HG02798 (cell line): ENCODE measurements at regions not wholly inside any gene's neighbourhood (a gene's known extent, or its start where the extent isn't known, plus 50 kb on each side); places are given as distances from the start of the nearest gene placed in this dataset.
"Not testable (repeated sequence)": the region's sequence is repeated elsewhere in the genome, so short reads cannot be mapped to it uniquely, and the experiment has no call there.

Experiments used
- ATAC-seq: cut with Tn5 transposase; IDR thresholded peaks from one replicate; pipeline ENCODE4 v1.9.1; 2021; ENCODE audit warnings: mild to moderate bottlenecking; ENCODE audit not compliant: unreplicated experiment, poor library complexity

GRCh38 chr6:84635081-84635761 is 129.2 kb downstream of the TBX18 start:
- ATAC-seq, result no peak

- no peak for ATAC-seq
These were observed 130.6 kb downstream of the TBX18 start for GRCh38 chr6:84633771-84634170.

- ATAC-seq, result not testable (repeated sequence)
These were observed 137.9 kb downstream of the TBX18 start for GRCh38 chr6:84626527-84626926.

GRCh38 chr6:84625506-84625905 is 138.9 kb downstream of the TBX18 start:
- ATAC-seq, result no peak

GRCh38 chr6:84623956-84624680 is 140.3 kb downstream of the TBX18 start:
- ATAC-seq, result no peak

- ATAC-seq, result no peak
These were observed 145.6 kb downstream of the TBX18 start for GRCh38 chr6:84618836-84619235.

GRCh38 chr6:84618046-84618752 is 146.2 kb downstream of the TBX18 start:
- no peak for ATAC-seq

GRCh38 chr6:84615987-84616386 is 148.4 kb downstream of the TBX18 start:
- no peak for ATAC-seq

GRCh38 chr6:84615113-84615850 is 149.1 kb downstream of the TBX18 start:
- no peak for ATAC-seq

- ATAC-seq, result no peak
These were observed 157.5 kb downstream of the TBX18 start for GRCh38 chr6:84606860-84607259.

GRCh38 chr6:84605298-84605697 is 159.1 kb downstream of the TBX18 start:
- ATAC-seq, result no peak

GRCh38 chr6:84601366-84601765 is 163.0 kb downstream of the TBX18 start:
- ATAC-seq, result no peak

- ATAC-seq, result no peak
These were observed 164.4 kb downstream of the TBX18 start for GRCh38 chr6:84599991-84600390.

- no peak for ATAC-seq
These were observed 167.0 kb downstream of the TBX18 start for GRCh38 chr6:84597238-84597875.

- ATAC-seq, result no peak
These were observed 167.9 kb downstream of the TBX18 start for GRCh38 chr6:84596488-84596887.

- no peak for ATAC-seq
These were observed 175.7 kb downstream of the TBX18 start for GRCh38 chr6:84588697-84589080.

GRCh38 chr6:84587994-84588696 is 176.3 kb downstream of the TBX18 start:
- not testable (repeated sequence) for ATAC-seq

- not testable (repeated sequence) for ATAC-seq
These were observed 177.0 kb downstream of the TBX18 start for GRCh38 chr6:84587202-84587940.

- no peak for ATAC-seq
These were observed 180.6 kb downstream of the TBX18 start for GRCh38 chr6:84583784-84584183.
